ENCODE measurements at regions not wholly inside any gene's neighbourhood (a gene's known extent, or its start where the extent isn't known, plus 50 kb on each side); places are given as distances from the start of the nearest gene placed in this dataset.

DNA sequence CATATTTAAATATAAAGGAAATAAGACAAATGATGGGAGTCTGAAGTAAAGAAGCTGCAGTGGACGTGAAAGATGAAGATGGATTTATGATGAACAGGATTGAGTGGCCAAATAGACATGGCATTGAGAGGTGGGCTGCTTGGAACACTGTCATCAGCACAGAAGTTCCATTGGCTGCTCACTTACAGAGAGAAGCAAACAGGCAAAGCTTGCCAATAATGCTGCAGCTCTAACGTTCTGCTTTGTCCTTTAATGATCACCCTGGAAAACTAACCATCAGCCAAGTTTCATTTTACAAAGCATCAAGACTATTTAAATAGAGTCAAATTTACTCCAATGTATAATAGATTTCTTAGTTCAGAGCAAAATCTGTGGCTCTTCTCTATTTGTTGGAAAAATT is 721.4 kb downstream of the TMTC2 start:
- Histone ChIP-seq H3K4me3 (ENCODE audit: low read depth in 1 of 2, low read length in 2 of 2) (no peak overlapping the region), H3K27ac (ENCODE audit: low read length) (no peak overlapping the region), H3K9me3 (ENCODE audit: insufficient read depth, low read length, severe bottlenecking) (no peaks in the 10 kb centered on the region), H2AFZ (ENCODE audit: low read depth, low read length) (no peak overlapping the region), H3K9ac (ENCODE audit: low read depth, low read length) (no peak overlapping the region), H4K20me1 (ENCODE audit: insufficient read depth, low read length) (no peaks in the 10 kb centered on the region), H3K79me2 (ENCODE audit: insufficient read depth, low read length) (no peaks in the 10 kb centered on the region), H3K27me3 (ENCODE audit: insufficient read depth, low read length, poor library complexity) (no peaks in the 10 kb centered on the region), H3K4me2 (ENCODE audit: insufficient read depth, low read length) (no peak overlapping the region), H3K4me1 (ENCODE audit: insufficient read depth, low read length) (no peaks in the 10 kb centered on the region), H3K36me3 (ENCODE audit: insufficient read depth, low read length) (no peaks in the 10 kb centered on the region)
- TF ChIP-seq, protein P1, sequence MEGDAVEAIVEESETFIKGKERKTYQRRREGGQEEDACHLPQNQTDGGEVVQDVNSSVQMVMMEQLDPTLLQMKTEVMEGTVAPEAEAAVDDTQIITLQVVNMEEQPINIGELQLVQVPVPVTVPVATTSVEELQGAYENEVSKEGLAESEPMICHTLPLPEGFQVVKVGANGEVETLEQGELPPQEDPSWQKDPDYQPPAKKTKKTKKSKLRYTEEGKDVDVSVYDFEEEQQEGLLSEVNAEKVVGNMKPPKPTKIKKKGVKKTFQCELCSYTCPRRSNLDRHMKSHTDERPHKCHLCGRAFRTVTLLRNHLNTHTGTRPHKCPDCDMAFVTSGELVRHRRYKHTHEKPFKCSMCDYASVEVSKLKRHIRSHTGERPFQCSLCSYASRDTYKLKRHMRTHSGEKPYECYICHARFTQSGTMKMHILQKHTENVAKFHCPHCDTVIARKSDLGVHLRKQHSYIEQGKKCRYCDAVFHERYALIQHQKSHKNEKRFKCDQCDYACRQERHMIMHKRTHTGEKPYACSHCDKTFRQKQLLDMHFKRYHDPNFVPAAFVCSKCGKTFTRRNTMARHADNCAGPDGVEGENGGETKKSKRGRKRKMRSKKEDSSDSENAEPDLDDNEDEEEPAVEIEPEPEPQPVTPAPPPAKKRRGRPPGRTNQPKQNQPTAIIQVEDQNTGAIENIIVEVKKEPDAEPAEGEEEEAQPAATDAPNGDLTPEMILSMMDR (IDR thresholded peaks at IDR 0.05; ENCODE audit: borderline replicate concordance, extremely low read depth, low read length, poor library complexity, severe bottlenecking): no peak
- no peak for TF ChIP-seq EZH2 (IDR thresholded peaks at IDR 0.05; ENCODE audit: borderline replicate concordance, low read depth, low read length, severe bottlenecking)
- DNase-seq: no peak
- ATAC-seq (ENCODE audit: insufficient read depth, low read depth): no peak

DNA sequence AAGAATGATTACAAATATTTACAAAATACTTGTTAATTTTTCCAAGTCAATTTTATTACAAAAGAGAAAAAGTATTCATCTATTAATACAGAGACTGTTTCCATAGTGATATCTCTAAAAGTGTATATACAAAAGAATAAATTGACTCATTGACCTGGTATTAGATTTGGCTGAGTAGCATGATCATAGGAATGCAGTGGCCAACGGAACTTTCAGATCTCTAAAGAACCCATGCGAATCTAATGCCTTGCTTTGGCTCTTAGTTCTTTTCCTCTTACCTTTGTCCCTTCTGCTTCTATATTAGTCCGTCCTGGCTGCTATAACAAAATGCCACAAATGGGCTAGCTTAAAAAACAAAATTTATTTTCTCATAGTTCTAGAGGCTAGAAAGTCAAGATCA is 717.8 kb downstream of the TMTC2 start:
- no peak overlapping the region for H3K4me3 ChIP-seq (ENCODE audit: low read depth in 1 of 2, low read length in 2 of 2)
- H3K9me3 ChIP-seq (ENCODE audit: insufficient read depth, low read length, severe bottlenecking): no peaks in the 10 kb centered on the region
- TF ChIP-seq, protein P1 (IDR thresholded peaks at IDR 0.05; ENCODE audit: borderline replicate concordance, extremely low read depth, low read length, poor library complexity, severe bottlenecking): no peak
- TF ChIP-seq EZH2 (IDR thresholded peaks at IDR 0.05; ENCODE audit: borderline replicate concordance, low read depth, low read length, severe bottlenecking): no peak
- H3K27me3 ChIP-seq (ENCODE audit: insufficient read depth, low read length, poor library complexity): no peaks in the 10 kb centered on the region
- H3K4me2 ChIP-seq (ENCODE audit: insufficient read depth, low read length): no peak overlapping the region
- H3K36me3 ChIP-seq (ENCODE audit: insufficient read depth, low read length): no peaks in the 10 kb centered on the region
- no peak overlapping the region for H2AFZ ChIP-seq (ENCODE audit: low read depth, low read length)
- H3K4me1 ChIP-seq (ENCODE audit: insufficient read depth, low read length): no peaks in the 10 kb centered on the region
- ATAC-seq (ENCODE audit: insufficient read depth, low read depth): no peak
- no peaks in the 10 kb centered on the region for H4K20me1 ChIP-seq (ENCODE audit: insufficient read depth, low read length)
- DNase-seq: no peak
- H3K79me2 ChIP-seq (ENCODE audit: insufficient read depth, low read length): no peaks in the 10 kb centered on the region
- no peak overlapping the region for H3K27ac ChIP-seq (ENCODE audit: low read length)
- no peak overlapping the region for H3K9ac ChIP-seq (ENCODE audit: low read depth, low read length)

DNA sequence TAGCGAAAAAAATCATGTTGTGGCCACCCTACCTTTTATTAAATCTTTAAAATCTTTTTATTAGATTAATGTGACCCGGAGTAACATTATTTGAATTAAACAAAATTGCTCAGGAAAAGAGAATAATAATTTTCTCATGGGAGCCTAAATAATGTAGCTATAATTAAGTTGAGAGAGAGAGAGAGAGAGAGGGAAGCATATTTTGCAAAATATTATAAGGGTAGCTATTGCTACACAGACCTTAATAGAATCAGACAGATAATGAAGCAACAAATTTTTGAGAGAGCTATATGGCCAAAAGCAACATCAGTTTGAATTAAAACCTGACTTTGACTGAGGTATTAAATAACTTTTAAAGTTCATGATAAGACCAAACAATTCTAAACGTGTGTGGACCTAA is 703.5 kb downstream of the TMTC2 start:
- Histone ChIP-seq H3K4me2 (ENCODE audit: insufficient read depth, low read length) (no peak overlapping the region), H3K27me3 (ENCODE audit: insufficient read depth, low read length, poor library complexity) (no peaks in the 10 kb centered on the region), H3K79me2 (ENCODE audit: insufficient read depth, low read length) (no peaks in the 10 kb centered on the region), H3K4me3 (ENCODE audit: low read depth in 1 of 2, low read length in 2 of 2) (no peak overlapping the region), H4K20me1 (ENCODE audit: insufficient read depth, low read length) (no peaks in the 10 kb centered on the region), H3K9ac (ENCODE audit: low read depth, low read length) (no peak overlapping the region), H3K4me1 (ENCODE audit: insufficient read depth, low read length) (no peaks in the 10 kb centered on the region), H3K27ac (ENCODE audit: low read length) (no peak overlapping the region), H3K36me3 (ENCODE audit: insufficient read depth, low read length) (no peaks in the 10 kb centered on the region), H3K9me3 (ENCODE audit: insufficient read depth, low read length, severe bottlenecking) (no peaks in the 10 kb centered on the region), H2AFZ (ENCODE audit: low read depth, low read length) (no peak overlapping the region)
- TF ChIP-seq EZH2 (IDR thresholded peaks at IDR 0.05; ENCODE audit: borderline replicate concordance, low read depth, low read length, severe bottlenecking): no peak
- ATAC-seq (ENCODE audit: insufficient read depth, low read depth) (no peak), DNase-seq (no peak)

DNA sequence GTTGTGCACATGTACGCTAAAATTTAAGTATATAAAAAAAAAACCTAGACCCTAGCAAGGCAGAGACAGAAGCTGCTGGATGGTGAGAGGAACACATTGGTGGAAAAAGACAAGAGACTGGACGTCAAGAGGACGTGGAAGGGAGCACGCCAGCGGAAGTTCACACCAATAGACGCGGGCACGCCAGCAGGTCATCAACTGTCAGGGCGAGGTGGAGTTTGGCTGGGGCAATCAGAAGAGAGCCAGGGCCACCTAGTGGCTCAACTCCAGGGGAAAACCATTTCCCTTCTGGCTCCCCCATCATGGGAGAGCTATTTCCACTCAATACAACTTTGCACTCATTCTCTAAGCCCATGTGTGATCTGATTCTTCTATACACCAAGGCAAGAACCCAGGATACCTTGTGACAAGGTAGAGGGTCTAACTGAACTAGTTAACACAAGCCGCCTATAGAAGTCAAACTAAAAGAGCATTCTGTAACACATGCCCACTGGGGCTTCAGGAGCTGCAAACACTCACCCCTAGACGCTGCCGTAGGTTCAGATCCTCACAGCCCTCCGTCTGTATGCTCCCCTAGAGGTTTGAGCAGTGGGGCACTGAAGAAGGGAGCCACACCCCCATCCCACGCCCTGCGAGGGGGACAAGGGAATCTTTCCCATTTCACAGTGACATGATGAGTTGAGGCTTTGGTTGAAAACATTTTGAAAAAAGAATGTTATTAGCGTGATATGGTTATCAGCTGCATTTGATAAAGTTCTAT is 702.7 kb downstream of the TMTC2 start:
- Histone ChIP-seq H3K9ac (ENCODE audit: low read depth, low read length) (no peak overlapping the region), H3K4me3 (ENCODE audit: low read depth in 1 of 2, low read length in 2 of 2) (no peak overlapping the region), H3K79me2 (ENCODE audit: insufficient read depth, low read length) (no peaks in the 10 kb centered on the region), H2AFZ (ENCODE audit: low read depth, low read length) (no peak overlapping the region), H3K4me1 (ENCODE audit: insufficient read depth, low read length) (no peaks in the 10 kb centered on the region), H3K36me3 (ENCODE audit: insufficient read depth, low read length) (no peaks in the 10 kb centered on the region), H3K9me3 (ENCODE audit: insufficient read depth, low read length, severe bottlenecking) (no peaks in the 10 kb centered on the region), H4K20me1 (ENCODE audit: insufficient read depth, low read length) (no peaks in the 10 kb centered on the region), H3K4me2 (ENCODE audit: insufficient read depth, low read length) (no peak overlapping the region), H3K27me3 (ENCODE audit: insufficient read depth, low read length, poor library complexity) (no peaks in the 10 kb centered on the region), H3K27ac (ENCODE audit: low read length) (no peak overlapping the region)
- DNase-seq (no peak), ATAC-seq (ENCODE audit: insufficient read depth, low read depth) (no peak)
- TF ChIP-seq EZH2 (IDR thresholded peaks at IDR 0.05; ENCODE audit: borderline replicate concordance, low read depth, low read length, severe bottlenecking): no peak
- TF ChIP-seq, protein P1 (IDR thresholded peaks at IDR 0.05; ENCODE audit: borderline replicate concordance, extremely low read depth, low read length, poor library complexity, severe bottlenecking): no peak

Measured in DND-41 (cell line).